ENCODE measurements at regions not wholly inside any gene's neighbourhood (a gene's known extent, or its start where the extent isn't known, plus 50 kb on each side); places are given as distances from the start of the nearest gene placed in this dataset.

GRCh38 chr11:122358292-122358691 is 242.3 kb upstream of the BLID start:
- TF ChIP-seq POLR2A (IDR thresholded peaks at IDR 0.05) (no peak), POLR2AphosphoS5 (IDR thresholded peaks at IDR 0.05) (no peak), EP300 (IDR thresholded peaks at IDR 0.05) (no peak)
- TF ChIP-seq, protein P1, sequence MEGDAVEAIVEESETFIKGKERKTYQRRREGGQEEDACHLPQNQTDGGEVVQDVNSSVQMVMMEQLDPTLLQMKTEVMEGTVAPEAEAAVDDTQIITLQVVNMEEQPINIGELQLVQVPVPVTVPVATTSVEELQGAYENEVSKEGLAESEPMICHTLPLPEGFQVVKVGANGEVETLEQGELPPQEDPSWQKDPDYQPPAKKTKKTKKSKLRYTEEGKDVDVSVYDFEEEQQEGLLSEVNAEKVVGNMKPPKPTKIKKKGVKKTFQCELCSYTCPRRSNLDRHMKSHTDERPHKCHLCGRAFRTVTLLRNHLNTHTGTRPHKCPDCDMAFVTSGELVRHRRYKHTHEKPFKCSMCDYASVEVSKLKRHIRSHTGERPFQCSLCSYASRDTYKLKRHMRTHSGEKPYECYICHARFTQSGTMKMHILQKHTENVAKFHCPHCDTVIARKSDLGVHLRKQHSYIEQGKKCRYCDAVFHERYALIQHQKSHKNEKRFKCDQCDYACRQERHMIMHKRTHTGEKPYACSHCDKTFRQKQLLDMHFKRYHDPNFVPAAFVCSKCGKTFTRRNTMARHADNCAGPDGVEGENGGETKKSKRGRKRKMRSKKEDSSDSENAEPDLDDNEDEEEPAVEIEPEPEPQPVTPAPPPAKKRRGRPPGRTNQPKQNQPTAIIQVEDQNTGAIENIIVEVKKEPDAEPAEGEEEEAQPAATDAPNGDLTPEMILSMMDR (IDR thresholded peaks at IDR 0.05), result no peak
